NB4 (cell line): ENCODE measurements at regions not wholly inside any gene's neighbourhood (a gene's known extent, or its start where the extent isn't known, plus 50 kb on each side); places are given as distances from the start of the nearest gene placed in this dataset.

Source experiments
- DNase-seq: peaks from one replicate; pipeline ENCODE4 v3.0.0; 2010; ENCODE audit warnings: low read depth
- H3K4me3 ChIP-seq: one replicate; pipeline ENCODE4 v1.5.1; 2011; ENCODE audit warnings: mild to moderate bottlenecking, low read depth, low read length, moderate library complexity
- MYC ChIP-seq: IDR thresholded peaks from 2 replicates; pipeline ENCODE4 v1.6.1; 2011; ENCODE audit warnings: low read depth, low read length
- POLR2A ChIP-seq: IDR thresholded peaks from 2 replicates; pipeline ENCODE4 v1.6.1; 2011; ENCODE audit warnings: mild to moderate bottlenecking; ENCODE audit not compliant: insufficient read length; ENCODE audit errors: extremely low read depth
- TF ChIP-seq, protein P1 (sequence below): IDR thresholded peaks from one replicate; pipeline ENCODE4 v1.5.1; 2012; ENCODE audit warnings: low read depth, low read length
- TF ChIP-seq, protein P2 (sequence below): IDR thresholded peaks from 2 replicates; pipeline ENCODE4 v1.6.1; 2011; ENCODE audit warnings: low read depth, low read length

DNA sequence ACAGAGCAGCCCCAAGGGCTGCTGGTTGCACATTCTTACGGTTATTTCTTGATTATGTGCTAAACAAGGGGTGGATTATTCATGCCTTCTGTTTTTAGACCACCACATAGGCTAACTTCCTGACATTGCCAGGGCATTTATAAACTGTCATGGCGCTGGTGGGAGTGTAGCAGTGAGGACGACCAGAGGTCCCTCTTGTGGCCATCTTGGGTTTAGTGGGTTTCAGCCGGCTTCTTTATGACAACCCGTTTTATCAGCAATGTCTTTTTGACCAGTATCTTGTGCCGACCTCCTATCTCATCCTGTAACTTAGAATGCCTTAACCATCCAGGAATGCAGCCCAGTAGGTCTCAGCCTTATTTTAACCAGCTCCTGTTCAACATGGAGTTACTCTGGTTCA, 212.4 kb upstream of the GRID2 start:
- peak; percentile 17 for DNase-seq
- H3K4me3 ChIP-seq, result no peak overlapping the region
- TF ChIP-seq POLR2A, result no peak
- TF ChIP-seq, protein P1, sequence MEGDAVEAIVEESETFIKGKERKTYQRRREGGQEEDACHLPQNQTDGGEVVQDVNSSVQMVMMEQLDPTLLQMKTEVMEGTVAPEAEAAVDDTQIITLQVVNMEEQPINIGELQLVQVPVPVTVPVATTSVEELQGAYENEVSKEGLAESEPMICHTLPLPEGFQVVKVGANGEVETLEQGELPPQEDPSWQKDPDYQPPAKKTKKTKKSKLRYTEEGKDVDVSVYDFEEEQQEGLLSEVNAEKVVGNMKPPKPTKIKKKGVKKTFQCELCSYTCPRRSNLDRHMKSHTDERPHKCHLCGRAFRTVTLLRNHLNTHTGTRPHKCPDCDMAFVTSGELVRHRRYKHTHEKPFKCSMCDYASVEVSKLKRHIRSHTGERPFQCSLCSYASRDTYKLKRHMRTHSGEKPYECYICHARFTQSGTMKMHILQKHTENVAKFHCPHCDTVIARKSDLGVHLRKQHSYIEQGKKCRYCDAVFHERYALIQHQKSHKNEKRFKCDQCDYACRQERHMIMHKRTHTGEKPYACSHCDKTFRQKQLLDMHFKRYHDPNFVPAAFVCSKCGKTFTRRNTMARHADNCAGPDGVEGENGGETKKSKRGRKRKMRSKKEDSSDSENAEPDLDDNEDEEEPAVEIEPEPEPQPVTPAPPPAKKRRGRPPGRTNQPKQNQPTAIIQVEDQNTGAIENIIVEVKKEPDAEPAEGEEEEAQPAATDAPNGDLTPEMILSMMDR, result peak; percentile 18

DNA sequence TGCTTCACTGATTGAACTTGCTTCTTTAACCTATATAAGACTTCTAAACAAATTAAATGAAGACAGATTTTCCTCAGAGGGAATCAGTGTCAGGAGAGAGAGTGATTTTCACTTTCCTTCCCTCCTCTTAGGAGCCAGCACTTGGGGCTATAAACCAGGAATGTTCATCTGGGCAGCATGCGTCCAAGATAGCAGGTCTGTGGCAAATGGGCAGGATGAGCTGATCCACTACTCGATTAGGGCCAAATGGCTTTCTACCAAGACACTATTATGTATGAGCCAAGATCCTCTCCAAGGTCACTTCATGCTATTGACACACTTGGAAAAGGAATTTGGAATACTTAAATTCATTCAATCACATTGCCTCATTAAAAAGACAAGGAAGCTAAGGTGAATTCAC, 203.9 kb upstream of the GRID2 start:
- no peak for DNase-seq
- H3K4me3 ChIP-seq, result no peak overlapping the region
- TF ChIP-seq, protein P1, result no peak
- TF ChIP-seq POLR2A, result no peak
- TF ChIP-seq MYC, result no peak
- TF ChIP-seq, protein P2, sequence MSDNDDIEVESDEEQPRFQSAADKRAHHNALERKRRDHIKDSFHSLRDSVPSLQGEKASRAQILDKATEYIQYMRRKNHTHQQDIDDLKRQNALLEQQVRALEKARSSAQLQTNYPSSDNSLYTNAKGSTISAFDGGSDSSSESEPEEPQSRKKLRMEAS, result no peak

DNA sequence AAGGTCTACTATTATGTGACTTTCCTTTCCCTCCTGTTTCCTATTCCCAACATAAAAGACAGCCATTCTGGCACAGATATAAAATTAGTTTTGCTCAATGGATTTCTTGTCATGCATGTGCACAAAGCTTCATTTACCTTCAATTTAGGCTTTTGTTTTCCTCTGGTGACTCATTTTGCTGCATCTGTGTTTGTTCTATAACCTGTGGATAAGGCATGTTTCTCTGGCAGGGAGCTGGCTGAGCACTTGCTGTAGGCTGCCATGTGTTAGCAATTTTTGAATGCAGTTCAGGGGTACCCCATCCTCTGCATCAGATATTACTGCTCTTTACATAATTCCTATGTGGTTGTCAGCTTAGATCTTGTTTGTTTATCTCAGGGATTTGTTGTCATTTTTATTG, 202.8 kb upstream of the GRID2 start:
- DNase-seq, result no peak
- TF ChIP-seq, protein P2, result no peak
- TF ChIP-seq POLR2A (no peak), MYC (no peak)
- TF ChIP-seq, protein P1, result no peak
- H3K4me3 ChIP-seq, result no peak overlapping the region

DNA sequence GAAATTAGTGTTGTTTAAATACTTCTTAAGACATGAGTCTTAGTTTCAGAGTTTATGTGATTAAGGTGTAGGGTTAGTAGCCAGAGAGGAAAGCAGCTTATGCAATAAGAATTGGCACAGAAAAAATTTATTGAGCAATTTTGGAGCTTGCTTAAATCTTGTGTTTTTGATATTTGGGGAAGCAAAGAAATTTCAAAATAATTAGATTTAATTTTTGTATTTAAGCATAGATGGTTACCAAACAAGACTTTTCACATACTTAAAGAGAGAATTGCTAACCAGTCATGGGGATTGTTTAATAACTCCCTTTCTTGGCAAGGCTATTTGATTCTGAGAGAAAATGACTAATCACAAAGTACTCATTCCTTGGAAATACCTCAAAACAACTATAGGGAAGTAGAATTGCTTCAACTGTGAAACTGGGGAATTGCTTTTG, 202.0 kb upstream of the GRID2 start:
- TF ChIP-seq POLR2A (no peak), MYC (no peak)
- TF ChIP-seq, protein P1, result no peak
- TF ChIP-seq, protein P2, result no peak
- H3K4me3 ChIP-seq, result no peak overlapping the region
- no peak for DNase-seq

DNA sequence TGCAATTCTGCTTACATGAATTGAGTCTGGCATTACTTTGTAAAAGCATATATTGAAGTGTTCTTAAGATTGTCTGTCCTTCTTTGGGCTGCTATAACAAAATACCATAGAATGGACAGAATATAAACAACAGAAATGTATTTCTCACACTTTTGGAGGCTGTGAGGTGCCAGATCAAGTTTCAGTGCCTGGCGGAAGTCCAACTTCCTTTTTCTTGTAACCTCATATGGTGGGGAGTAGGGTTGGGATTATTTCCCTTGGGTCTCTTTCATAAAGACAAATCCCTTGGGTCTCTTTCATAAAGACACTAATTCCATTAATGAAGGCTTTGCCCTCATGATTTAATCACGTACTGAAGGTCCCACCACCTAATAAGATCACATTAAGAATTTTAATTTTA, 199.3 kb upstream of the GRID2 start:
- TF ChIP-seq, protein P1, result no peak
- TF ChIP-seq MYC, result no peak
- TF ChIP-seq, protein P2, result no peak
- no peak for TF ChIP-seq POLR2A
- H3K4me3 ChIP-seq, result no peak overlapping the region
- DNase-seq, result peak; percentile 73

DNA sequence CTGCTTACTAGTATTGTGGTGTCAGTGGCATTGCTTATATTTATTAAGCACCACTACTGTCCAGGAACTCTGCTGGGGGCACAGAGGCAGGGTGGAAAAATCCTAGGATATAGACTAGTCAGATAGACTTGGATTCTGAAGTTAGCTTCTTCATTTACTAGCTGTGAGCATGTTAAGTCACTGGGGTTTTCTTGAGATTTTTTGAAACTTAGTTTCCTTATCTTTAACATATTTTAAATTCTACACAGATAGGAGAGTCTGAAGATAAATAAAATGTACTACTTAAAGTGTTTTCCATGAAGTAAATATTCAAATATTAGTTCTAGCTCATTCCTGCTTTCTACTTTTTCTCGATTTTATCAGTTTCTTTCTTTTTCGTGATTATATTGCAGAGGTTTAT, 196.9 kb upstream of the GRID2 start:
- no peak for TF ChIP-seq POLR2A
- TF ChIP-seq MYC, result no peak
- TF ChIP-seq, protein P1, result no peak
- TF ChIP-seq, protein P2, result no peak
- no peak overlapping the region for H3K4me3 ChIP-seq
- no peak for DNase-seq
